Left lung (tissue), 4 donors: ENCODE measurements at regions not wholly inside any gene's neighbourhood (a gene's known extent, or its start where the extent isn't known, plus 50 kb on each side); places are given as distances from the start of the nearest gene placed in this dataset.

Experiments
- ATAC-seq: fragments of 200-7000 bp; cut with Tn5 transposase; one replicate; pipeline ENCODE4 v1.9.1; 2020; ENCODE audit warnings: moderate library complexity
- DNase-seq, 4 donors: peaks; one replicate each; pipeline ENCODE4 v3.0.0-alpha.2; 2013 to 2020
- H3K27ac ChIP-seq, 2 donors: fragments of 200-600 bp; sonication (generic) in 1 of 2; one replicate each; pipeline versions ENCODE4 v1.5.0 to v1.8.0; 2020 to 2021
- H3K27me3 ChIP-seq, 2 donors: fragments of 200-600 bp; sonication (generic) in 1 of 2; one replicate each; pipeline versions ENCODE4 v1.5.0 to v1.8.0; 2020 to 2021
- H3K36me3 ChIP-seq, 2 donors: fragments of 200-600 bp; sonication (generic) in 1 of 2; one replicate each; pipeline versions ENCODE4 v1.5.0 to v1.8.0; 2020 to 2021
- H3K4me1 ChIP-seq, 2 donors: fragments of 200-600 bp; one replicate each; pipeline ENCODE4 v1.8.0; 2021
- H3K4me3 ChIP-seq, 2 donors: fragments of 200-600 bp; sonication (generic) in 1 of 2; one replicate each; pipeline versions ENCODE4 v1.5.0 to v1.8.0; 2020 to 2021; ENCODE audit warnings: mild to moderate bottlenecking in 1 of 2
- H3K9me3 ChIP-seq, 2 donors: fragments of 200-600 bp; sonication (generic) in 1 of 2; one replicate each; pipeline versions ENCODE4 v1.5.0 to v1.8.0; 2020 to 2021
- intact Hi-C, 2 donors: fragments of 100-400 bp; cut with DNase I; formaldehyde crosslinking; loops; one replicate each; pipeline versions ENCODE4 v1.11.2 to v1.14.2; 2022
- TF ChIP-seq, protein P1 (sequence below), 2 donors: fragments of 200-600 bp; sonication (generic) in 1 of 2; IDR thresholded peaks; one replicate each; pipeline versions ENCODE4 v1.5.0 to v1.8.0; 2021; ENCODE audit warnings: antibody characterized with exemption in 2 of 2
- donor health status: DM: no; HTN: yes; CAD: no.
- donor health status: DM: no; HTN: no; CAD: no.

DNA sequence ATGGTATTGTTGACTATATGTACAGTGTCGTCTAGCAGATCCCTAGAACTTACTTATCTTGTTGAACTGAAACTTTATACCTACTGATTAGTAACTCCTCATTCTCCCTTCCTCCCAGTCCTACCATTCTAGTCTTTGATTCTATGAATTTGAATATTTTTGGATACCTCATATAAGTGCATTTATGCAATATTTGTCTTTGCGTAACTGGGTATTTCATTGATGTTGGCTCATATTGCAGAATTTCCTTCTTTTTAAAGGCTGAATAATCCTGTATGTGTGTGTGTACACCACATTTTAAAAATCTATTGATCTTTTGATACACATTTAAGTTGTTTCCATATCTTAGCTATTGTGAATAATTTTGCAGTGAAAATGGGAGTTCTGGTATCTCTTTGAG, 119.9 kb downstream of the SOX4 start:
- Histone ChIP-seq H3K36me3 (no peaks in the 10 kb centered on the region), H3K4me3 (no peak overlapping the region), H3K9me3 (no peaks in the 10 kb centered on the region), H3K27ac (no peak overlapping the region), H3K27me3 (no peaks in the 10 kb centered on the region), H3K4me1 (peaks cover 0 to 5% of the 10 kb centered on the region in 2 donors)
- intact Hi-C loops = no loop called here
- TF ChIP-seq, protein P1, sequence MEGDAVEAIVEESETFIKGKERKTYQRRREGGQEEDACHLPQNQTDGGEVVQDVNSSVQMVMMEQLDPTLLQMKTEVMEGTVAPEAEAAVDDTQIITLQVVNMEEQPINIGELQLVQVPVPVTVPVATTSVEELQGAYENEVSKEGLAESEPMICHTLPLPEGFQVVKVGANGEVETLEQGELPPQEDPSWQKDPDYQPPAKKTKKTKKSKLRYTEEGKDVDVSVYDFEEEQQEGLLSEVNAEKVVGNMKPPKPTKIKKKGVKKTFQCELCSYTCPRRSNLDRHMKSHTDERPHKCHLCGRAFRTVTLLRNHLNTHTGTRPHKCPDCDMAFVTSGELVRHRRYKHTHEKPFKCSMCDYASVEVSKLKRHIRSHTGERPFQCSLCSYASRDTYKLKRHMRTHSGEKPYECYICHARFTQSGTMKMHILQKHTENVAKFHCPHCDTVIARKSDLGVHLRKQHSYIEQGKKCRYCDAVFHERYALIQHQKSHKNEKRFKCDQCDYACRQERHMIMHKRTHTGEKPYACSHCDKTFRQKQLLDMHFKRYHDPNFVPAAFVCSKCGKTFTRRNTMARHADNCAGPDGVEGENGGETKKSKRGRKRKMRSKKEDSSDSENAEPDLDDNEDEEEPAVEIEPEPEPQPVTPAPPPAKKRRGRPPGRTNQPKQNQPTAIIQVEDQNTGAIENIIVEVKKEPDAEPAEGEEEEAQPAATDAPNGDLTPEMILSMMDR (IDR thresholded peaks at IDR 0.05) = no peak
- ATAC-seq (no peak), DNase-seq (no peak)

DNA sequence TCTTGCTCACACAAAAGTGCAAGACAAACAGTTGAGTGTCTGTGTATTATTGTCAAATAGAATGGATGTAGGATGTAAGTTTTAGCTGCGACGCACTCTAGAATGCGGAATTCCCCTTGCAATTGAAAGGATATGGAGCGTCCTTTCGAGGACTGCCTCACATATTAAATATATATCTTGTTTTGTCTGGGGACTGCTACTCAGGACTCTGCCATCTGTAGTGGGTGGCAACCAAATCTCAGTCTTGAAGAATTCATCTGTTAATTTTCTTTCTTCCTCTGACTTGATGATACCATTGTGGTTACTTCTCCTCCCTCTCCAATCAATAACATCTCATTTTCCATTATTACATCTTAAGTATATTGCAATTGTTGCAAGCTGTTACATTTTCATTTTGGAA, 121.6 kb downstream of the SOX4 start:
- peaks cover 0 to 5% of the 10 kb centered on the region in 2 donors for H3K4me1 ChIP-seq
- intact Hi-C loops = no loop called here

DNA sequence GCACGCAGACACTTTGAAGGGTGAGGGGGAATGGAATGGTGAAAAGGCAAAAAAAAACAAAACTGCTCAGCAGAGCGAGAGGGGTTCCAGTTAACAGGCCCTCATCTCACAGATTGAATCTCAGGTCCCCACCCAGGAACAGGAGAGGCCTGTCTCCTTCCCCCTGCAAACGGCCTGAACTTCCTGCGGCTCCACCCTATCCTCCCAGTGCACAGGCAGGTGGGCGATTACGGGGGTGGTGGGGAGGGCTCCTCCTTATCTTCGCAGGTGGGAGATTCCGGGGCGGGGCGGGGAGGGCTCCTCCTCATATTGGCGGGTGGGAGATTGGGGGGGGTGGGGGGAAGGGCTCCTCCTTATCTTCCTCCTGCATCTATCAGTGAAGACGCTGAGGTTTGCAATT, 129.0 kb downstream of the SOX4 start:
- no peaks in the 10 kb centered on the region for H3K36me3 ChIP-seq
- intact Hi-C loops = no loop called here
- no peak overlapping the region for H3K27ac ChIP-seq
- peaks cover 0 to 7% of the 10 kb centered on the region in 2 donors for H3K9me3 ChIP-seq
- H3K27me3 ChIP-seq = no peaks in the 10 kb centered on the region
- no peaks in the 10 kb centered on the region for H3K4me1 ChIP-seq
- TF ChIP-seq, protein P1 (IDR thresholded peaks at IDR 0.05) = no peak
- DNase-seq (no peak), ATAC-seq (no peak)
- H3K4me3 ChIP-seq = no peak overlapping the region

More for the DNA sequence above, 121.6 kb downstream of the SOX4 start:
- TF ChIP-seq, protein P1 (IDR thresholded peaks at IDR 0.05) = no peak
- H3K27ac ChIP-seq = no peak overlapping the region
- no peak for DNase-seq
- peaks cover 0 to 7% of the 10 kb centered on the region in 2 donors for H3K9me3 ChIP-seq
- no peaks in the 10 kb centered on the region for H3K27me3 ChIP-seq
- no peaks in the 10 kb centered on the region for H3K36me3 ChIP-seq
- no peak for ATAC-seq
- H3K4me3 ChIP-seq = no peak overlapping the region

DNA sequence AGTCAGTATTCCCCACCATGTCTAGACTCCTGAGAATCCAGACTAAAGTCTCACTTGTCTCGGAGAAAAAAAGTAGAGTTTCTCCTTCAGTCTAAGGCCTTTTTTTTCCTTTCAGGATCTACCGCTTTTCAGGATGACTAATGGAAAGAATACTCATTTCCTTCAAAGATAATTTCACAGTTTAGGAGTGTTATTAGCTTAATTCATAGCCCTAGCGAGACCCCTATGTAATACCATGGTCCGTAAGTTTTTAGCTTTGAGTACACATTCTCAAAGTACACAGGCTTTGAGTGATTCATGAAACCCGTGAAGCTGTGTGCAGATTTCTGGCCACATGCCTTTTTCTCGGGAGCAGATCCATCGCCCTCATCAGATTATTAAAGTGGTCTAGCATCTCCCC, 133.1 kb downstream of the SOX4 start:
- Histone ChIP-seq H3K4me1 (peaks cover 0 to 1% of the 10 kb centered on the region in 2 donors), H3K27ac (no peak overlapping the region), H3K27me3 (no peaks in the 10 kb centered on the region), H3K4me3 (no peak overlapping the region), H3K9me3 (no peaks in the 10 kb centered on the region), H3K36me3 (no peaks in the 10 kb centered on the region)
- intact Hi-C loops = no loop called here
- no peak for DNase-seq
- TF ChIP-seq, protein P1 (IDR thresholded peaks at IDR 0.05) = no peak
- no peak for ATAC-seq

DNA sequence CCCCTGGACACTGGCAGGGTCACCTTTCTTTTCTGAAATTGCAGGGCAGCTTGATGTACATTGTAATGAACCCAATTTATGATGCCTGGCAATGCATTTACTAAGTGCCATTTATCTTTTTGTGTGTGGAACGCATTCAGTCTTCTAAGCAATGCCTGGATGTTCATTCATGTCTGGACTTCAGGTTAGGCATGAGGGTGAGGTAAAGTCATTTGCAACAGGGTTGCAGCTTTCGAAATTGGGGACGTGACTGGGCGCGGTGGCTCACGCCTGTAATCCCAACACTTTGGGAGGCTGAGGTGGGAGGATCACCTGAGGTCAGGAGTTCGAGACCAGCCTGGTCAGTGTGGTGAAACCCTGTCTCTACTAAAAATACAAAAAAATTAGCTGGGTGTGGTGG, 134.6 kb downstream of the SOX4 start:
- no peaks in the 10 kb centered on the region for H3K27me3 ChIP-seq
- ATAC-seq (no peak), DNase-seq (no peak)
- TF ChIP-seq, protein P1 (IDR thresholded peaks at IDR 0.05) = no peak
- H3K36me3 ChIP-seq = no peaks in the 10 kb centered on the region
- H3K9me3 ChIP-seq = no peaks in the 10 kb centered on the region
- H3K4me1 ChIP-seq = peaks cover 0 to 11% of the 10 kb centered on the region in 2 donors
- no peak overlapping the region for H3K4me3 ChIP-seq
- intact Hi-C loops = no loop called here
- H3K27ac ChIP-seq = no peak overlapping the region
